Peyer's patch (tissue), 4 donors: ENCODE measurements at regions not wholly inside any gene's neighbourhood (a gene's known extent, or its start where the extent isn't known, plus 50 kb on each side); places are given as distances from the start of the nearest gene placed in this dataset.

Source experiments
- POLR2A ChIP-seq, 2 donors: fragments of 450-650 bp; IDR thresholded peaks; one replicate each; pipeline ENCODE4 v1.5.1; 2017; ENCODE audit warnings: antibody characterized with exemption in 2 of 2, mild to moderate bottlenecking in 2 of 2, moderate library complexity in 2 of 2
- TF ChIP-seq, protein P1 (sequence below), 6 experiments: fragments of 450-650 bp in 4 of 6; fragments of 200-600 bp in 2 of 6; sonication (generic) in 1 of 6; IDR thresholded peaks; one replicate each; pipeline ENCODE4 v1.5.1; 2017 to 2019; ENCODE audit warnings: antibody characterized with exemption in 6 of 6, mild to moderate bottlenecking in 3 of 6, moderate library complexity in 1 of 6

DNA sequence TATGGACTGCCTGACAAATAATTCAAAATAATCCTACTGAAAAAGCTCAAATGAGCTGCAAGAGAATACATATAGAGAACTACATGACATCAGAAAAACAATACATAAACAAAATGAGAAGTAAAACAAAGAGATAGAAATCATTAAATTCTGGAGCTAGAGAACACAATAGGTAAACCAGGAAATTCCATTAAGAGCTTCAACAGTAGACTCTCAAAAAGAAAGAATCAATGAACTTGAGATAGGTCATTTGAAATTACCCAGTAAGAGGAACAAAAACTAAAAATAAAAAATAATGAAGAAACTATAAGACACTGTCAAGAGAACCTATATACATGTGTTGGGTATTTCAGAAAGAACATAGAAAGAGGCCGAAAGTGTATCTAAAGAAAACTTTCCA is 186.3 kb downstream of the PTN start:
- TF ChIP-seq, protein P1, sequence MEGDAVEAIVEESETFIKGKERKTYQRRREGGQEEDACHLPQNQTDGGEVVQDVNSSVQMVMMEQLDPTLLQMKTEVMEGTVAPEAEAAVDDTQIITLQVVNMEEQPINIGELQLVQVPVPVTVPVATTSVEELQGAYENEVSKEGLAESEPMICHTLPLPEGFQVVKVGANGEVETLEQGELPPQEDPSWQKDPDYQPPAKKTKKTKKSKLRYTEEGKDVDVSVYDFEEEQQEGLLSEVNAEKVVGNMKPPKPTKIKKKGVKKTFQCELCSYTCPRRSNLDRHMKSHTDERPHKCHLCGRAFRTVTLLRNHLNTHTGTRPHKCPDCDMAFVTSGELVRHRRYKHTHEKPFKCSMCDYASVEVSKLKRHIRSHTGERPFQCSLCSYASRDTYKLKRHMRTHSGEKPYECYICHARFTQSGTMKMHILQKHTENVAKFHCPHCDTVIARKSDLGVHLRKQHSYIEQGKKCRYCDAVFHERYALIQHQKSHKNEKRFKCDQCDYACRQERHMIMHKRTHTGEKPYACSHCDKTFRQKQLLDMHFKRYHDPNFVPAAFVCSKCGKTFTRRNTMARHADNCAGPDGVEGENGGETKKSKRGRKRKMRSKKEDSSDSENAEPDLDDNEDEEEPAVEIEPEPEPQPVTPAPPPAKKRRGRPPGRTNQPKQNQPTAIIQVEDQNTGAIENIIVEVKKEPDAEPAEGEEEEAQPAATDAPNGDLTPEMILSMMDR (IDR thresholded peaks at IDR 0.05), result no peak
- TF ChIP-seq POLR2A (IDR thresholded peaks at IDR 0.05), result no peak
